GM18508 (cell line): ENCODE measurements at regions not wholly inside any gene's neighbourhood (a gene's known extent, or its start where the extent isn't known, plus 50 kb on each side); places are given as distances from the start of the nearest gene placed in this dataset.
A peak's percentile ranks its signal among the peaks of the same experiment; 100 is the strongest.
"Not testable (repeated sequence)": the region's sequence is repeated elsewhere in the genome, so short reads cannot be mapped to it uniquely, and the experiment has no call there.

Source experiments
- ATAC-seq: cut with Tn5 transposase; IDR thresholded peaks from one replicate; pipeline ENCODE4 v1.9.1; 2021; ENCODE audit warnings: moderate number of reproducible peaks; ENCODE audit not compliant: insufficient read depth, unreplicated experiment

GRCh38 chr13:78169386-78169785 lies 250.8 kb upstream of the EDNRB start:
- ATAC-seq, result no peak

DNA sequence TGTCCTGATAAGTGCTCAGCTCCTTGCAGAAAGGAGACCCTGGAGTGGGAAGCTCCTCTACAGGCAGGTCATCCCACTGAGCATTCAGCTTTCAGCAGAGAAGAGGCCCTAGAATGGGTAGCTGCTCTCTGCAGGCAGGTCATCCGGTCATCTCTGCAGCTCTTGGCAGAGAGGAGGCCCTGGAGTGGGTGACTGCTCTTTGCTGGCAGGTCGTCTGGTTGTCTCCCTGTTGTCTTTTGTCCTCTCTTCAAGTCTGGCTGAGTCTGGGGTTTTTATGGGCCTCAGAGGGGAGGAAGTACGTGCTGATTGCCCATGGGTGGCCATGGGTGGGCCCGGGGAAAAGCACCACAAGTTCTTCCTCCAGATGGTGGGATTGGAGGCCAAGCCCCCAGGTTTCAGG lies 250.3 kb upstream of the EDNRB start:
- no peak for ATAC-seq

DNA sequence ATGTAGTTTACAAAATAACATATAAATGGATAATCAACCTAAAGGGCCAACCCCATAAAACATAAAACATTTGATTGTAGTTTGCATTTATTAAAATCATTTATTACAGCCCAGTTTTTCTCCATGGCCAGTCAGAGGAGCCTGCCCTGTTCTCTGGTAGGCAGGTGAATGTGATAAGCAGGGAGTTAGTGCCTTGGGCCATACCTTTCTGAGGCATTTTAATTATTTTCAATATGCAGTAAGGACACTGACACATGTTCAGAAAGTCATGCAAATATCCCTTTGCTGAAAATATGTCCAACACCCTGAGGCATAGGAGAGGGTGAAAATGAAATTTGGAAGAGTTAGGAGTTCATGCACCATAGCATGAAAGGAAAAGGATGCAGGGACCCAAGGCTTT lies 242.6 kb upstream of the EDNRB start:
- no peak for ATAC-seq

DNA sequence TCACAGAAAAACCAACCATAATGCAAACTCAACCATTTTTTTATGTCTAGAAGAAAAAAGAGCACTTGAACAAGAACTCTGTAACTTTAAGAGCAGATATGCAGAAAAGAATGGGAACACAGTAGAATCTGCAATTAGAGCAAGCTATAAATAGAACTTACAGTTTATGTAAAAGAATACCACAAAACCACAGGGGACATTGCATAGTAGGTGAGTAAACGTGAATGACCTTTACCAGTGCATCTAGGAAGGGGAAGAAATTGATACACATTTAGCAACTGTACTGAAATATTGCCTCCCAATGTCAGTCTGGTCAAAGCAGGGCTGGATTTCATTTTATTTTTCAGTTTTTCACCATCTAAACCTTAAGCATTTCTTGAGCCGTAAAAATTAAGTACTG lies 242.2 kb upstream of the EDNRB start:
- no peak for ATAC-seq

- no peak for ATAC-seq
Observed at GRCh38 chr13:78152415-78152814, 233.8 kb upstream of the EDNRB start.

- ATAC-seq, result no peak
Observed at GRCh38 chr13:78147905-78148304, 229.3 kb upstream of the EDNRB start.

DNA sequence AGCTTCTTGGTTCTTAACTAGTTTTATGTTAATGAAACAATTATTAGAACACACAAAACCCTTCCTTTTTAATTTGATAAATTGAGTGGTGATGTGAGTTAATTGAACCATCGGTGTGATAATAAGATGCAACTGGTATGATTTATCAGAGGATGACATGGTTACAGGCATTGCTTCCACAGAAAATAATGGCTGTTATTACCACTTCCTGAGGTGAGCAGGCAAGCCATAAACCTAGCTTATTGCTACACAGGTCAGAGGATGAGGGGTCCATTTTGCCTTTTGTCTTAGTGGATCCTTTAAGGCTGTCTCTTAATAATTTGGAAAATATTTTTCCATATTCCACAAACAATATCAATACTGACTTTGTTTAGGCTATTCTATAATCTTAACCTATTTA lies 226.6 kb upstream of the EDNRB start:
- ATAC-seq, result no peak

GRCh38 chr13:78139765-78140164 lies 221.1 kb upstream of the EDNRB start:
- no peak for ATAC-seq

DNA sequence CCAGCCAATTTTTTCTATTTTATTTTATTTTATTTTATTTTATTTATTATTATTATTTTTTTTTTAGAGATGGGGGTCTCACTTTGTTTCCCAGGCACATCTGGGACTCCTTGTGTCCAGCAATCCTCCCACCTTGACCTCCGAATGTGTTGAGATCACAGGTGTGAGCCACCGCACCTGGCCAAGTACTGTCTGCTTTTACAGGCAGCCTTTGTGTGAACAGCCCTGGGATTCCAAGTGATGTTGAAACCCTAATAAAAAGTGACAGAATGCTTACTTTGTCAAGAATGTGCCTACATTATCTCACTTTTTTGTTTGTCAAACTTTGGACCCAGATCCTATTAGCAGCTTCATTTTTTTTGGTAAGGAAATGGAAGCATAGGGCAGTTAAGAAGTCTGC lies 220.1 kb upstream of the EDNRB start:
- ATAC-seq, result no peak

DNA sequence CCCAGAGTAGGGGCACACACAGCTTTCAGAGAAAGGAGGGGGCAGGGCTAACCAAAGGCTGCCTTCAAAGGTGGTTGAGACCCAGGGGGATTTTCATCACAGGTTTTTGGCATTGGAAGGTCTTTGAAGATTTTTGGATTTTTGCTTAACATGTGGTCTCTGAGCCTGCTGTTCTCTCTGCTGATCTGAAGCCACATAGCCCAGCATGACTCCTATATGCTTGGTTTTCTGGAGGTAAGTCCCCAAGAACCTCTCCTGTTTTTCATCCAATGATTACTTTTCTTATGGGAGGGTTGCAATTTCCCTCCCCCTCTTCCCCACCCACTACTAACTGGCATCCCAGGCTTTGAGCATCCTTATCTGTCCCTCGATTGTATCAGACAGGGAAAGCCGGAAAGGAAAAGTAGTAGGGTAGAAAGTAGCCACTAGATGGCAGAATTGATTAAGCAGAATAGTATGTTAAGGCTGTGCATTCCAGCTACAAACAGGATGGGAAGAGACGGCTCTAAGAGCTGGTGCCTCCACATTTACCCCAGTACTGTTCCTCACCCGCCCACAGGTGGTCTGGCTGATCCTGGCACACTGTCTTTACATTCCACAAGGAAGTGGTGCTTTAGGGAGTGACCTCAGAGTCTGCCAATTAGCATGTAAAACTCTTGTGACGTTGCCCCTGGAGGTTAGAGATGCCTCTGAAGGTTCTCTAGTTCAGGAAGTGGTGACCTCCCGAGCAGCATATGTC lies 218.9 kb upstream of the EDNRB start:
- ATAC-seq, result peak; percentile 91

DNA sequence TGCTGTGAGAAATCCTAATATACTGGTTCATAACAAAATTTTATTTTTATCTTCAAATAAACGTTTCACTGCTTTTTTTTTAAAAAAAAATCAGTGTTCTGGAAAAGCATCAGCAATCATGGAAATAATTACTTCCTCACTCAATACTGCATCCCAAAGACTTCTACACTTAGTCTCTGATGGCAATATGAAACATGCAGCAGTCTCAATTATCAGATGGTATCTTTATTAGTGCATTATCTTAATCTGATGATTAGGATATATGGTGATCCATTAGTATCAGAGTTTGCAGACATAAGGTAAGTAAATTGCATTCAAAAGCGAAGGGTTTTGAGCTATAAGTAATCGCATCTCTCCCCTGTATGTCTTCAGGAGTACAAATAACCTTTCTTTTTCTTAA lies 218.3 kb upstream of the EDNRB start:
- no peak for ATAC-seq

GRCh38 chr13:78133511-78133910 lies 214.9 kb upstream of the EDNRB start:
- ATAC-seq, result no peak

- ATAC-seq, result no peak
Observed at GRCh38 chr13:78131811-78132210, 213.2 kb upstream of the EDNRB start.

- no peak for ATAC-seq
Observed at GRCh38 chr13:78131346-78131745, 212.7 kb upstream of the EDNRB start.

- no peak for ATAC-seq
Observed at GRCh38 chr13:78129823-78130222, 211.2 kb upstream of the EDNRB start.

GRCh38 chr13:78129359-78129758 lies 210.7 kb upstream of the EDNRB start:
- no peak for ATAC-seq

DNA sequence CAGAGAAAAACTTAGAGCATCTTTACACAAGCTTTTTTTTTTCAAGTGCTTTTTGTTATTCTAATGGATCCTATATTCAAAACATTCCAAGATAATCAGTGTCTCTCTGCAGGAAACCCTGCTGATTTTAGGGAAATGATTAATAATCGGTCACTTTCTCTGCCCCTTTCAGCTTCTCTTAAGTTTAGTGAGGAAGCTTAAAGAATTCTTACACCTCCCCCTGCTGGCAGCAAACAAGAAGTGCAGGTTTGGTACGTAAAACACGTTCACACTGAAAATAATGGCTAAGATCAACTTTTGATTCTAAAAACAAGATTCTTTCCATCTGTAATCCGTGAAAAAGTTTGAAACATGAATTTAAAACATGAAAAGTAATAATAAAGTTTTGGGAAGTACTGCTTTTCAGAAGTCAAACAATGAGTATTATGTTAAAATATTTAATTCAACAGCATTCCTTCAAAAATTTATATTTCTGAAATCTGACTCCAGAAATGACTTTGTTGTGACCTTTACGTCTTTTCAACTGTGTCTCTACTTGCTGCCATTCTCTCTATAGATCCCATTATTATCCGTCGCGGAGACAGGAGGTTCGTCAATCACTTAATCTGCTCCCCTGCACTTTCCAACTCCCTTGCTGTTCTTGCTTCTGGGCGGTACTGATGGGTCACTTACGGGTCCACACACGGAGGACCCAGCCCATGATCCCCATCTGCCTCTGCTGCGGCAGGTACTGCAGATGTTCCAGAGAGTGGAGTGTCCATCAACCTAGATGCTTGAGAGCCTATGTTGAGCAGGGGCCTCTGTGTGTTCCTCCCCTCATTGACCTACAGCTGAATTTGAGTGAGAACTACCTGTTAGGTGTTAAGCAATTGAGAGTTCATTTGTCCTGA lies 203.1 kb upstream of the EDNRB start:
- no peak for ATAC-seq

- ATAC-seq, result no peak
Observed at GRCh38 chr13:78121001-78121400, 202.4 kb upstream of the EDNRB start.

GRCh38 chr13:78120144-78120543 lies 201.5 kb upstream of the EDNRB start:
- ATAC-seq, result not testable (repeated sequence)

- ATAC-seq, result not testable (repeated sequence)
Observed at GRCh38 chr13:78117070-78117469, 198.4 kb upstream of the EDNRB start.

- no peak for ATAC-seq
Observed at GRCh38 chr13:78105656-78106055, 187.0 kb upstream of the EDNRB start.

DNA sequence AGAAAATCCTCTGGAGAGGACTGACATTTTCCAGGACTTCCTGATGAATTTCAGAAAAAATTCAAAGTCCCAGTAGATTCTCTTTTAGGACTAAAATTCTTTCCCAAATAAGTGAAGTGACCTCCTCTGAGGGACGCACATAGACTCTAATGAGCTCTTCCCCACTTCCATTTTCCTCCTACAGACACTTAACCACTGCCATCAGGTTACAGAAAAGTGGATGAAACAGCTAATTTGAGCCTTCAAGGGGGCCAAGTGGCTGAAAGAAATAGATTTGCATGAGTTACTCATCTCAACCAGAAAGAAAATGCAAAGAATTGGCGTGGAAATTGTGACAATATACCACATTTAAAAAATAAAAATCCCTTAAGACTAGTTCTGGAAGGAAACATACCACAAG lies 185.3 kb upstream of the EDNRB start:
- no peak for ATAC-seq
